GM21528 (cell line): ENCODE measurements at regions not wholly inside any gene's neighbourhood (a gene's known extent, or its start where the extent isn't known, plus 50 kb on each side); places are given as distances from the start of the nearest gene placed in this dataset.
"Not testable (repeated sequence)": the region's sequence is repeated elsewhere in the genome, so short reads cannot be mapped to it uniquely, and the experiment has no call there.

Experiments used
- ATAC-seq: cut with Tn5 transposase; IDR thresholded peaks from one replicate; pipeline ENCODE4 v1.9.1; 2021; ENCODE audit warnings: mild to moderate bottlenecking, moderate library complexity; ENCODE audit not compliant: unreplicated experiment, low FRiP score

- ATAC-seq = no peak
Observed at GRCh38 chr3:161599697-161600096, 103.1 kb downstream of the OTOL1 start.

- ATAC-seq = no peak
Observed at GRCh38 chr3:161600173-161600572, 103.6 kb downstream of the OTOL1 start.

- ATAC-seq = no peak
Observed at GRCh38 chr3:161602475-161602874, 105.9 kb downstream of the OTOL1 start.

- no peak for ATAC-seq
Observed at GRCh38 chr3:161602918-161603317, 106.3 kb downstream of the OTOL1 start.

- no peak for ATAC-seq
Observed at GRCh38 chr3:161607056-161607455, 110.4 kb downstream of the OTOL1 start.

GRCh38 chr3:161619351-161619750 lies 122.7 kb downstream of the OTOL1 start:
- ATAC-seq = no peak

GRCh38 chr3:161630794-161631193 lies 134.2 kb downstream of the OTOL1 start:
- no peak for ATAC-seq

GRCh38 chr3:161631536-161631935 lies 134.9 kb downstream of the OTOL1 start:
- no peak for ATAC-seq

GRCh38 chr3:161637559-161637958 lies 141.0 kb downstream of the OTOL1 start:
- no peak for ATAC-seq

GRCh38 chr3:161639095-161639494 lies 142.5 kb downstream of the OTOL1 start:
- not testable (repeated sequence) for ATAC-seq

- ATAC-seq = no peak
Observed at GRCh38 chr3:161640181-161640580, 143.6 kb downstream of the OTOL1 start.

GRCh38 chr3:161641287-161641686 lies 144.7 kb downstream of the OTOL1 start:
- no peak for ATAC-seq

- no peak for ATAC-seq
Observed at GRCh38 chr3:161644891-161645635, 148.5 kb downstream of the OTOL1 start.

GRCh38 chr3:161647936-161648470 lies 151.4 kb downstream of the OTOL1 start:
- ATAC-seq = no peak

GRCh38 chr3:161649900-161650484 lies 153.4 kb downstream of the OTOL1 start:
- ATAC-seq = no peak

GRCh38 chr3:161657786-161658185 lies 161.2 kb downstream of the OTOL1 start:
- ATAC-seq = no peak

- ATAC-seq = no peak
Observed at GRCh38 chr3:161671141-161671540, 174.5 kb downstream of the OTOL1 start.

GRCh38 chr3:161672478-161672877 lies 175.9 kb downstream of the OTOL1 start:
- no peak for ATAC-seq

- ATAC-seq = no peak
Observed at GRCh38 chr3:161673866-161674265, 177.3 kb downstream of the OTOL1 start.

- ATAC-seq = no peak
Observed at GRCh38 chr3:161674402-161674801, 177.8 kb downstream of the OTOL1 start.

GRCh38 chr3:161681831-161682230 lies 185.2 kb downstream of the OTOL1 start:
- ATAC-seq = not testable (repeated sequence)

- no peak for ATAC-seq
Observed at GRCh38 chr3:161682715-161683114, 186.1 kb downstream of the OTOL1 start.
